ENCODE measurements at regions not wholly inside any gene's neighbourhood (a gene's known extent, or its start where the extent isn't known, plus 50 kb on each side); places are given as distances from the start of the nearest gene placed in this dataset.
"Not testable (repeated sequence)": the region's sequence is repeated elsewhere in the genome, so short reads cannot be mapped to it uniquely, and the experiment has no call there.

- DNase-seq (ENCODE audit: low spot score): no peak
Observed at GRCh38 chr11:49499117-49499516, 290.7 kb upstream of the FOLH1 start.

- no peak for DNase-seq (ENCODE audit: low spot score)
Observed at GRCh38 chr11:49505231-49505630, 296.8 kb upstream of the FOLH1 start.

GRCh38 chr11:49526240-49526829 lies 317.9 kb upstream of the FOLH1 start:
- peak; percentile 0 for DNase-seq (ENCODE audit: low spot score)

GRCh38 chr11:49533204-49533603 lies 324.8 kb upstream of the FOLH1 start:
- no peak for DNase-seq (ENCODE audit: low spot score)

- DNase-seq (ENCODE audit: low spot score): not testable (repeated sequence)
Observed at GRCh38 chr11:49538927-49539326, 330.5 kb upstream of the FOLH1 start.

GRCh38 chr11:49558261-49558847 lies 350.0 kb upstream of the FOLH1 start:
- DNase-seq (ENCODE audit: low spot score): not testable (repeated sequence)

GRCh38 chr11:49560593-49560992 lies 352.2 kb upstream of the FOLH1 start:
- DNase-seq (ENCODE audit: low spot score): not testable (repeated sequence)

- not testable (repeated sequence) for DNase-seq (ENCODE audit: low spot score)
Observed at GRCh38 chr11:49561240-49561880, 353.0 kb upstream of the FOLH1 start.

GRCh38 chr11:49562262-49562661 lies 353.9 kb upstream of the FOLH1 start:
- DNase-seq (ENCODE audit: low spot score): not testable (repeated sequence)

GRCh38 chr11:49579492-49579891 lies 371.1 kb upstream of the FOLH1 start:
- not testable (repeated sequence) for DNase-seq (ENCODE audit: low spot score)

GRCh38 chr11:49585495-49585894 lies 366.7 kb upstream of the OR4C13 start:
- DNase-seq (ENCODE audit: low spot score): not testable (repeated sequence)

GRCh38 chr11:49608892-49609291 lies 343.3 kb upstream of the OR4C13 start:
- DNase-seq (ENCODE audit: low spot score): not testable (repeated sequence)

GRCh38 chr11:49623872-49624271 lies 328.3 kb upstream of the OR4C13 start:
- not testable (repeated sequence) for DNase-seq (ENCODE audit: low spot score)

GRCh38 chr11:49670705-49671104 lies 281.5 kb upstream of the OR4C13 start:
- DNase-seq (ENCODE audit: low spot score): not testable (repeated sequence)

GRCh38 chr11:49702121-49702520 lies 250.1 kb upstream of the OR4C13 start:
- DNase-seq (ENCODE audit: low spot score): not testable (repeated sequence)

GRCh38 chr11:49750447-49750846 lies 201.7 kb upstream of the OR4C13 start:
- DNase-seq (ENCODE audit: low spot score): not testable (repeated sequence)

- DNase-seq (ENCODE audit: low spot score): not testable (repeated sequence)
Observed at GRCh38 chr11:49750960-49751359, 201.2 kb upstream of the OR4C13 start.

GRCh38 chr11:49780791-49781190 lies 171.4 kb upstream of the OR4C13 start:
- not testable (repeated sequence) for DNase-seq (ENCODE audit: low spot score)

GRCh38 chr11:49782000-49782399 lies 170.2 kb upstream of the OR4C13 start:
- not testable (repeated sequence) for DNase-seq (ENCODE audit: low spot score)

- not testable (repeated sequence) for DNase-seq (ENCODE audit: low spot score)
Observed at GRCh38 chr11:49783841-49784240, 168.3 kb upstream of the OR4C13 start.

GRCh38 chr11:49789787-49790186 lies 162.4 kb upstream of the OR4C13 start:
- DNase-seq (ENCODE audit: low spot score): not testable (repeated sequence)

GRCh38 chr11:49798206-49798837 lies 153.9 kb upstream of the OR4C13 start:
- DNase-seq (ENCODE audit: low spot score): not testable (repeated sequence)
